T-helper 1 cell (primary cell): ENCODE measurements at regions not wholly inside any gene's neighbourhood (a gene's known extent, or its start where the extent isn't known, plus 50 kb on each side); places are given as distances from the start of the nearest gene placed in this dataset.
"Not testable (repeated sequence)": the region's sequence is repeated elsewhere in the genome, so short reads cannot be mapped to it uniquely, and the experiment has no call there.

Experiments
- DNase-seq, 5 donors: peaks; one replicate each; pipeline ENCODE4 v3.0.0-alpha.2; 2012 to 2020

DNA sequence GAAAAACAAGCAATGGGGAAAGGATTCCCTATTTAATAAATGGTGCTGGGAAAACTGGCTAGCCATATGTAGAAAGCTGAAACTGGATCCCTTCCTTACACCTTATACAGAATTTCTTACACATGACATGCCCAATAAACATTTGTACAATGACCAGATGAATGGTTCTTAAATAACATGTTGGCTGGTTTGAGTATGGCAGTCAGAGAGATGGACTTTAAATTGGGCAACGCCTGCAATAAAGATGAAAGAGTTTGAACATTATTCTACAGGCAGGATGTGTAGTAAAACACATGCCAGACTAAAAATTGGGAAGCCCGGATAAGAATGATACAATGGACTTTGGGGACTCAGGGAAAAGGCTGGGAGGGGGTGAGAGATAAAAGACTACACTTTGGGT, 360.6 kb upstream of the KITLG start:
- no peak for DNase-seq

- DNase-seq, result no peak
These were observed 355.6 kb upstream of the KITLG start for GRCh38 chr12:88935856-88936255.

GRCh38 chr12:88934163-88934747, 354.0 kb upstream of the KITLG start:
- DNase-seq, result no peak

- no peak for DNase-seq
These were observed 352.2 kb upstream of the KITLG start for GRCh38 chr12:88932457-88932856.

- DNase-seq, result no peak
These were observed 351.3 kb upstream of the KITLG start for GRCh38 chr12:88931598-88931997.

DNA sequence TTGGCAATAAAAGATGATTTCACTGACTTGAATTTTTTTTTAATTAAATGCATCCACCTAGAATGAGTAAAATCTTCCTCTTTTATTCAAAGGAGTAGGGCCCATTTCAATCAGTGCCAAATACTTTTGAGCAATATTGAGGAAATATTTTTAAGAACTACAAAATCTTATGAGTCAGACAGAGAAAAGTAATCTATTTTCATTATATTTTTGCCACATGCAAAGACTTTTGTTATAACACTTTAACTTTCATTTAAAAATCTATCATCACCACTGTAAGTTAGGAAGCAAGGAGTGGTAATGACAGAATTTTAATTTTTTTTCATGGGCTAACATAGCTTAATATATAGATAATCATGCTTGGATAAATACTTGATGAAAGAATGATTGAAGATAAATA, 345.2 kb upstream of the KITLG start:
- DNase-seq, result no peak

DNA sequence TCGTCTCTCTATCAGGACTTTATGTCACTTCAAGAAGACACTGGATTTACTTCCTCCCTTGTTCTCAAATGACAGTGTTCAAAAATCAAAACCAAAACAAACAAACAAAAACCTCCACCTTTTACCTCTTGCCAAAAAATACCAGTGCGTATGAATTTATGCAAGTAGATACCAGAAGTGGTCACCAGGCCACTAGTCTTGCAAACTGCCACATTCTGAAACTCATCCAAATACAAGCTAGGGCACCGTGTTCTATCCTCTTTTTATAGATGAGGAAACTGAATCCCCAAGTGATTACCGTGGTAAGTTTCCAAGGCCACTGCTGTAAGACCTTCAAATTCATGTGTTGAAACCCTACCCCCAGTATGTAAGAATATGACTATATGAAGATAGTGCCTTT, 343.9 kb upstream of the KITLG start:
- DNase-seq, result no peak

GRCh38 chr12:88923631-88924030, 343.4 kb upstream of the KITLG start:
- no peak for DNase-seq

GRCh38 chr12:88922816-88923215, 342.5 kb upstream of the KITLG start:
- no peak for DNase-seq

- DNase-seq, result no peak
These were observed 341.7 kb upstream of the KITLG start for GRCh38 chr12:88921890-88922532.

GRCh38 chr12:88921434-88921833, 341.2 kb upstream of the KITLG start:
- DNase-seq, result no peak

- no peak for DNase-seq
These were observed 337.9 kb upstream of the KITLG start for GRCh38 chr12:88918161-88918560.

DNA sequence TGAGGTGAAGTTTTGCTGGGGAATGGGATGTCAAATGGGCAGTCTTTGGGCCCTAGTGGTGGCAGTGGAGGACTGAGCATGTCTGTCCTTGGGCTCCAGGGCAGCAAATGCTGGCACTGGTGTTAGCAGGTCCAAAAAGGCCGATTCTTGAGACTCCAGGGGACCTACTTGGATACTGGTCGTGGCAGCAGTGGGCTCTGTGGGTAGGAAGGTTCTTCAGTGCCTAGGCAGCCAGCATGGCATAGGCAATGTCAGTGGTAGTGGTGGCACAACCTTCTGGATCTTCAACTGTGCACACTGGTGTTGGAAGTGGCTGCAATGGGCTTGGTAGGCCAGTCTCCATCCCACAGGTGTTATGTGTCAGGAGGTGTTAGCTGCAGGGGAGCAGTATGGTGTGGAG, 334.7 kb upstream of the KITLG start:
- DNase-seq, result no peak

DNA sequence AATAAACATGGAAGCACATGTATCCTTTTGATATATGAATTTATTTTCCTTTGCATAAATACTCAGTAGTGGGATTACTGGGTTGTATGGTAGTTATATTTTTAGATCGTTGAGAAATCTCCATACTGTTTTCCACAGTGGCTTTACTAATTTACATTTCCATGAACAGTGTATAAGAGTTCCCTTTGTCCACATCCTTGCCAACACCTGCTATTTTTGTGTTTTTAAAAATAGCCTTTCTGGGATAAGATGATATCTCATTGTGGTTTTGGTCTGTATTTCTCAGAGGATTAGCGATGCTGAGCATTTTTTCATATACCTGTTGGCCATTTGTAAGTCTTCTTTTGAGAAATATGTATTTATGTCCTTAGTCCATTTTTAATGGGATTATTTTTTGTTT, 329.2 kb upstream of the KITLG start:
- no peak for DNase-seq

DNA sequence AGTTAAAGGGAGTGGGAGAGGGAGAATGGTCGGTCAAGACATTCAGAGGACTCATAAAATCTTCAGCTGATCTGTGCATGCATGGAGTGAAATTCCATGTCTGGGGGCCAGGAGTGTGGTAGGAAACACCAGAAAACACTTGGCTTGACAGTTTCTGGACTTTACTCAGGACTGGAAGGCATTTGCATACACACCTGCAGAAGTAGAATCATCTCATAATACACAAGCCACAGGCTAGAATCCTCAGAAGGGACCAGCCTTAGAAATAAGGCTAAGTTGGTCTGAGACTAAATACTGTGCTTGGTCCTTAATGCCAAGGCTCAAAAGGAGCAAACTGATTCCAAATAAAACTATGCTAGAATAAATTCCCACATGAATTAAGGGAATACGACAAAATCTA, 328.1 kb upstream of the KITLG start:
- DNase-seq, result no peak

- no peak for DNase-seq
These were observed 324.4 kb upstream of the KITLG start for GRCh38 chr12:88904705-88905104.

DNA sequence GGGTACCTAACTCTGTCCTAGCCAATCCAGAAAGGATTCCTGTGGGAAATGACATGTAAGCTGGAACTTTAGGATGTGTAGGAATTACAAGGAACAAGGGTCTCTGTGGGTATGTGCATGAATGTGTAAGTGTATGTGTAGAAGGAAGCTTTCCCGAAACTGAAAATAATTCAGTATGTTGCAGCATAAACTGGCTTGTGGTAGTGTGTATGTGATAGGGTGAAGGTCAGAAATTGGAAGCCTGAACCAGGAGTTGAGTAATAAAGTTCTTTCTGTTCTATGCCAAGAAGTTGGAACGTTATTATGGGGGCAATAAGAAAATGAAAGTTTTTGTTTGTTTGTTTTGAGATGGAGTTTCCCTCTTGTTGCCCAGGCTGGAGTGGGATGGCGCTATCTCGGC, 323.1 kb upstream of the KITLG start:
- DNase-seq, result no peak

DNA sequence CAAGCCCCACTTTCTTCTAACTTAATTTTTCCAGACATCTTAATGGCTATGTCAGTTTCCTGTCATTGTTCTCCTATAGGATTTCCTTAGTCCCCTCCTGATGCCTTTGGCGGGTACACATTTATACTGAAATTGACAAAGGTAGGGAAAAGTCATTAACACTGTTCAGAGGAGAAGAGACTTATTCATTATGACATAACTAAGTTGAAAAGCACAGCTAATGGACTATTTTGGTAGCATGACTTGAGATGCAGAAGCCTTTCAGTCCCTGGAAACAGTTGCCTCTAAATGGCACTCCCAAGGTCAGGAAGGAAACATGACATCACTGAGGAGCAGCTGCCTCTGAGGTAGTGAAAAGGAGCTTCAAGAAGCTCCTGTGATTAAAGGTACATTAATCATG, 317.5 kb upstream of the KITLG start:
- DNase-seq, result no peak

DNA sequence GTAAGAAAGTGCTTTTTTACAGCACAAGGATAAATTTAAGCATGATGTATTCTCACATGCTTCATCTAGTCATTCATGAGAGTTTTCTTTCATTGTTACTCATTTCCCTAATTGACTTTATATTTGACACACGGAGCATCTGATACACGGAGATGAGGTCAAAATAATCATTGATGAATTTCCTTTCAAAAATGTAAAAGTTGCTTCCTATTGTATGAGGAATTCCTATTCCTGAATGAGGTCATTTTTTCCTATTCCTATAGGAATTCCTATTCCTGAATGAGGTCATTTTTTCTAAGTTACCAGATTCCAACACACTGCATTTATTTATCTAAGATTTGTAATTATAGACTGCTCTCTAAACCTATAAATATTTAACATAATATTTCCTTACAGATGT, 316.7 kb upstream of the KITLG start:
- no peak for DNase-seq

DNA sequence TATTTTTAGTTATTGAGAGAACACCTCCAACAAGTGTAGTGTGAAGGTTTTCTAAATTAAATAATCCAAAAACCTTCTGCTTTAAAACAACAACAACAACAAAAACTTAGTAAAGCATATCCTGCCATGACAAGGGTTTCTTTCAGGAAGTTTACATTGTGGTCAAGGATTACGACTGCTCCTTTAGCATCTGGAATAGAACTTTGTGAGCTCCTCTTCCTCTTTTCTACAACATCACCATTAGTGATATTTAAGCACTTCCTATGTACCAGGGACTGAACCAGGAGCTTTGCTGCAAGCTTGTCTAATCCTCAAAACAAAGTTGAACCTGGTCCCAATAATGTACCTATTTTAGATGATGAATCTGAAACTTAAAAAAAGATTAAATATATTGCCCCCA, 315.4 kb upstream of the KITLG start:
- DNase-seq, result no peak

- no peak for DNase-seq
These were observed 313.5 kb upstream of the KITLG start for GRCh38 chr12:88893801-88894200.

DNA sequence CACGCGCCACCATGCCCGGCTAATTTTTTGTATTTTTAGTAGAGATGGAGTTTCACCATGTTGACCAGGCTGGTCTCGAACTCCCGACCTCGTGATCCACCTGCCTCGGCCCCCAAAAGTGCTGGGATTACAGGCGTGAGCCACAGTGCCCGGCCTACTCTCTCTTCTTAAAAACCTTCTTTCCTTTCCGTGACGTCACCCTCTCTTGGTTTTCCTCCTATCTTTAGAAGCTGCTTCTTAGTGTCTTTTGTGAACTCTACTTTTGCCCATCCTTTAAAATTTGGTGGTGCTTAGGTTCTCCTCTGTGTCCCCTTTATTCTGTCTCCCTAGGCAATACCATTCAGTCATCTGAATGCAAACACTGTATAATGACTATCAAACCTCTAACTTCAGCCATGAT, 311.2 kb upstream of the KITLG start:
- not testable (repeated sequence) for DNase-seq

- DNase-seq, result no peak
These were observed 309.2 kb upstream of the KITLG start for GRCh38 chr12:88889326-88890110.

DNA sequence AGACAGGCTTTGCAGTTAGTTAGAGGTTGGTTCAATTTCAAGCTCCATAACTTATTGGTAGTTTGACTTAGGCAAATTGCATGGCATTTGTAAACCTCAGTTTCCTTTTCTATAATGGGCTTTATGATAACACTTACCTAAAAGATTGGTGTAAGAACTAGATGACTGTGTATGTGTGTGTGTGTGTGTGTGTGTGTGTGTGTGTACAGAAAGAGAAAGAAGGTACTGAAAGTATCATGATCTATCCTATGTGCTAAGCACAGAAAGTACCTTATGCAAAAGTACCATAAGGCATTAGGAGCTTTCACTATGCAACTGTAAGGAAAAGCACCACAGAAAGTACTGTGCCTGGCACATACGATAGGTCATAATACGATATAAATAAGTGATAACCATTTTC, 304.3 kb upstream of the KITLG start:
- DNase-seq, result no peak
